Erythroblast (primary cell): ENCODE measurements at regions not wholly inside any gene's neighbourhood (a gene's known extent, or its start where the extent isn't known, plus 50 kb on each side); places are given as distances from the start of the nearest gene placed in this dataset.

Source experiments
- GATA1 ChIP-seq: IDR thresholded peaks from 2 replicates; pipeline ENCODE4 v1.6.1; 2011; ENCODE audit warnings: low read depth, mild to moderate bottlenecking, control low read depth, low read length, moderate library complexity
- POLR2A ChIP-seq: IDR thresholded peaks from 2 replicates; pipeline ENCODE4 v1.6.1; 2011; ENCODE audit warnings: mild to moderate bottlenecking, low read length

DNA sequence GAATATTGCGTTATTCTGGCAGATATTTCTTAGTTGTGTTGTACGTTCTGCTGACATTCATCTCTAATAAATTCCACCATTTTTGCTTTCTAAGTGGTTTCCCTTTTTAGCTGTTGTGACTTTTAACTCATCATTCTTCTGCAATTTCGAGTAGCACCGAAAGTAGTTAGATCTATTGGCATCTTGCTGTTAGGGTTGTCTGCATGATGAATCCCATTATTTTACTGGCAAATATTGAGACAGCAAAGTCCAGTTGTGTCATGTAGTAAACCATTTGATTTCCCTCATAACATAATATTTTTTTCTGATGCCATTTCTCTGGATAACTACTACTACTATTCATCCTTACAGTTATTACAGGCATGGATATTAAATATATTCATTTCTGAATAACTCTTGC lies 143.9 kb downstream of the SLITRK1 start:
- no peak for TF ChIP-seq POLR2A
- no peak for TF ChIP-seq GATA1
